Stimulated activated CD8-positive, alpha-beta memory T cell treated with anti-CD3 and anti-CD28 coated beads, Interleukin-2, amount 100 ng/mL, for 1 hour (primary cell): ENCODE measurements at regions not wholly inside any gene's neighbourhood (a gene's known extent, or its start where the extent isn't known, plus 50 kb on each side); places are given as distances from the start of the nearest gene placed in this dataset.
"Not testable (repeated sequence)": the region's sequence is repeated elsewhere in the genome, so short reads cannot be mapped to it uniquely, and the experiment has no call there.

Experiments
- DNase-seq, 2 donors: peaks; one replicate each; pipeline ENCODE4 v3.0.0-alpha.2; 2020; ENCODE audit warnings: low read depth in 2 of 2

DNA sequence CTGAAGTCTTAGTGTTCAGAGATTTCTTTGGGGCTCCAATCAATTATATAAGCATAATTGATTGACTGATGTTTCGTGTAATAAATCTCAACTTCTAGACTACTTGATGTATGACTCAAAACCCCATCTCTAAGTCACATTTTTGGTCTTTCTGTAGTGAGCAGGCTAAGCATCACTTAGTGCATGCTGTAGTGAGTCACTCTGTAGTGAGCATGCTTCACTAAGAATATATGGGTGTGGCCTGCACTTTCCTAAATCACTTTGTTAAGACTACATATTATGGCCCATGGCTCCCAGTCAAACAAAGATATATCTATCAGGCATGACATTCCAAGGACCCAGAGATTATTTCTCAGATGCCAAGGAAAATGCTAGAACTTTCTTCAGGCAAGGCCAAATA, 909.4 kb upstream of the LRFN5 start:
- DNase-seq, result no peak

DNA sequence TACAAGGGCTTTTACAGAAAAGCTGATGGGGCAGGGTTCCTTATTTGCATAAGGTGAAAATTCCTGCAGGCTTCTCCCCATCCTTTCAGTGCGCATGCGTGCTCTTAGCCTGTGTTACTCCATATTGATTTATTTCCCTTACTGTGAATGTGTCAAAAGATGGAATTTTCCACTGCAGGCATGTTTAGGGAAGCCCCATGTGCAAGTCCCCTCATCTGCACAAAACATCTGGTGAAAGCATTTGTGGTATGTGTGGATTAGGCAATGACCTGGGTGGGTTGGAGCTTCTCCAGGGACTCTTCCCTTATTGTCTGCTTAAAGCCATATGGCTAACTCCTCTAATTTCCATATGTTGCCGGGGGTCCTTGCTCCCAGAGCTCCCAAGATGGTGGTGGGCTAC, 912.7 kb upstream of the LRFN5 start:
- no peak for DNase-seq

DNA sequence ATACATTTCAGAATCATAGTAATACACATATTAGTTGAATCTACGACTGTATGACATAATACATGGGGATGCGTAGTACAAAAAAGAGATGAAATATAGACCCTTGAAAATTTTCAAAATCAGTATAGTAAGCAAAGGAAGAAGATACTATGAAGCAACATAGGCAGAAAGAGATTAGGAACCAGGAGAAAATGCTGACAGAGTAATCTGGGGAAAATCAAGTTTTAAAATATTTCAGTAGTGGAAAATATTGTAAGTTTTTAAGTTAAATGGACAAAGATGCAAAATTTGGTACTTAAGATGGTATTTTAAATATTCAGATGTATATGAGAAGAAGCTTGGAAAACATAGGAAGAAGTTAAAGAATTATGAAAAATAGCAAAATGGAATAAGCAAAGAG, 915.6 kb upstream of the LRFN5 start:
- DNase-seq, result no peak

DNA sequence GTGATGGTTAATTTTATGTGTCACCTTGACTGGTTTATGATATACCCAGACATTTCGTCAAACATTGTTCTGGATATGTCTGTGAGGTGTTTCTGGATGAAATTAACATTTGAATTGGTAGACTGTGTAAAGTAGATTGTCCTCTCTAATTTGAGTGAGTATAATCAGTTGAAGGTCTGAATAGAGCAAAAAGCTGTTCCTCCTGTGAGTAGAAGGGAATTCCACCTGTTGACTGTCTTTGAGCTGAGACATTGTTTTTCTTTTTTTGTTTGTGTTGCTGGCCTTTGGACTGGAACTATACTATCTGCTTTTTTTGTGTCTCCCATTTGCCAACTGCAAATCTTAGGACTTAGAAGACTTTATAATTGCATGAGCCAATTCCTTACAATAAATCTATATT, 920.9 kb upstream of the LRFN5 start:
- DNase-seq, result no peak

DNA sequence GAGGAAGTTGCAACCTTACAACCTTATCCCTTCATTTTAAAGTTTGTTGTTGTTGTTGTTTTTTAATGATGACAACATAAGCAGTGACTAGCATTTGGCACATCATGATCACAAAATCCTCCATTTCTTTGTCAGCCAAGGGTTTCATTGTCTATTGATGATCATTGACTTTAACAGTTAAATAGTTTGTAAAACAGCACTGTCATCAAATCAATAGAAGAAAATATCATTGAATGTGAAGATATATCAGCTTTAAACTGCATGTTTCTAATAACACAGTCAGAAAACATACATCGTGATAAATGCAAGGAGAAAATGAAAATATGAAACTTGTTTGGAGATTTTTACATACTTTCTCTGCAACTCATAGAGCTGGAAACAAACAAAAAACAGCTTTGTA, 922.3 kb upstream of the LRFN5 start:
- DNase-seq, result no peak

DNA sequence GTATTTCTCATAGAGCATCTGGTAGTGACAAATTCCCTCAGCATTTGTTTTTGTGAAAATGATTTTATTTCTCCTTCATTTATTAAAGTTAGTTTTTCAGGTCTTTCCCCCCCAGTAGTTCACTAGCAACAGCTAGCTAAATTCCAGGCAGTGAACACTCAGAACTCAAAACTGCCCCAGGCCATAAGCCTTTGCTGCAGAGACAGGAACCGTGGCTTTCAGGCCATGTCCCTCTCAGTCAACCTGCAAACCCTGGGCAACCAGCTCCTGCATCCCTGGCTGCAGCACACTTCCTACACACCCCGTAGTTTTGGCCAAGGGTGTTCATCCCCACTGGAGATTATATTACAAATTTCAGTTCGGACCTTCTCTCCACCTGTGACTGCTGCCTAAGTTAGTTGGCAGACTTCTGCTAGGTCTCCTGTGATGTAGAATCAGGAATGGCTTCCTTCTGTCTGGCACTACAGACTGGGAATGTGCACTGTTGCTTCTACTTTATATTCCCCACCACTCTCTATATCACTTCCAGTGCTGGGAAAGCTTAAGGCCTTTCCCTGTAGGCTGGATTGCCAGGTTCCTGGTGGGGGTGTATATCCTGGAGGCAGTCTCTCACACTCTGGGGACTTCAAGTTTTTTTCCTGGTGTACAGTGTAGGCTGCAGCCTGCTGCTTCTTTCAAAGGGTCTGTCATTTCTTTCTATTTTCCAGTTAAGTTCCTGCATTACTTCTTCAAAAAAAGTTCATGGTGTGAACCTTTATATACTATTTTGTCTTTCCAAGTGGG, 924.4 kb upstream of the LRFN5 start:
- DNase-seq, result no peak

DNA sequence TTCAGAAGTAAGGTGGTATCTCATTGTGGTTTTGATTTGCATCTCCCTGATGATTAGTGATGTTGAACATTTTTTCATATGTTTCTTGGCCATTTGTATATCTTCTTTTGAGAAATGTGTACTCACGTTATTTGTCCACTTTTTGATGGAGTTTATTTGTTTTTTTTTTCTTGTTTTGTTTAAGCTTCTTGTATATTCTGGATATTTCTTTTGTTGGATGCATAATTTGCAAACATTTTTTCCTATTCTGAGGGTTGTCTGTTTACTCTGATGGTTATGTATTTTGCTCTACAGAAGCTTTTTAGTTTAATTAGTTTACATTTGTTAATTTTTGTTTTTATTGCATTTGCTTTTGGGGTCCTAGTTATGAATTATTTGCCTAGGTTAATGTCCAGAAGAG, 927.4 kb upstream of the LRFN5 start:
- no peak for DNase-seq

DNA sequence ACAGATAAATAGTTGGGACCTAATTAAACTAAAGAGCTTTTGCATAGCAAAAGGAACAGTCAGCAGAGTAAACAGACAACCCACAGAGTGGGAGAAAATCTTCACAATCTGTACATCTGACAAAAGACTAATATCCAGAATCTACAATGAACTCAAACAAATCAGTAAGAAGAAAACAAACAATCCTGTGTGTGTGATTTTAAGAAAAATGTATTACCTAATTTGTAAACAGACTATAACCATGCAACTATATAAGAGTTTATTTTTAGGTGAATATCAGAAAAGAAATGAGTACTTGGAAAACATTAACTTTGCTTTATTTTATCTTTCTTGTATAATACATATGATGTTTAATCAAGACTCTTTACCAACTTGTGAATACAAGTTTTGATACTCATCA, 929.5 kb upstream of the LRFN5 start:
- not testable (repeated sequence) for DNase-seq

DNA sequence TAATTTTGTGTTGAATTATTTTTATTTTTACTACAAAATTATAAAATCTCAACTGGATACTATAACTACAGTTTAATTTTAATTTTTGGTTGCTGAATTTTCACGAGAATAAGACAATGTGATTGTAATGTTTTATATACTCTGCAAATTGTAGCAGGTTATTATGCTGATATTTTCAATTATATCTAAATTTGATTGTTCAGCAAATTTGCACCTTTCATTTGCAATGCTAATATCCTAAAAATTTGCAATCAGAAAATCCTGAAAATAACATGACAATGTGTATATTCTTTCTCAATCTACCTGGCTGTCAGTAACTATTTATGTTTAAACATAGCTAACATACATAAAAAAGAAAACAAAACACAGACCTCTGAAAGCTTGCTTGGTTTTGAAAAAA, 932.2 kb upstream of the LRFN5 start:
- no peak for DNase-seq

DNA sequence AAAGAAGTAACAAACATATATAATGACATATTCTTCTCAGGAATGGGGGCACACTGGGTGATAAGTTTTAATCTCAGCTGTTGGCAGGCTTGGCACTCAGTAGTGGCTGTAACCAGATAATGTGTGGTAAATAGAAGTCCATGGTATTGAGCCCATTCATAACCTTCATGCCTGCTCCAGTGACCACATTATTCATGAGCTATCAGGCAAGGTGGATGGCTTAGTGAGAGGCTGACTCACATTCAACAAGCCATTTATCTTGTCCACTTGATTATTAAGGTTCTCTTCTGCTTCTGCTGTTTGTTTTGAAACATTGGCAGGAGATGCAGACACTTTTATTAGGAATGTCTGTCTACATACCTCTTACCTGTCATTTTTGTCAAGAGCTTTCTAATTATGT, 950.4 kb upstream of the LRFN5 start:
- DNase-seq, result no peak

DNA sequence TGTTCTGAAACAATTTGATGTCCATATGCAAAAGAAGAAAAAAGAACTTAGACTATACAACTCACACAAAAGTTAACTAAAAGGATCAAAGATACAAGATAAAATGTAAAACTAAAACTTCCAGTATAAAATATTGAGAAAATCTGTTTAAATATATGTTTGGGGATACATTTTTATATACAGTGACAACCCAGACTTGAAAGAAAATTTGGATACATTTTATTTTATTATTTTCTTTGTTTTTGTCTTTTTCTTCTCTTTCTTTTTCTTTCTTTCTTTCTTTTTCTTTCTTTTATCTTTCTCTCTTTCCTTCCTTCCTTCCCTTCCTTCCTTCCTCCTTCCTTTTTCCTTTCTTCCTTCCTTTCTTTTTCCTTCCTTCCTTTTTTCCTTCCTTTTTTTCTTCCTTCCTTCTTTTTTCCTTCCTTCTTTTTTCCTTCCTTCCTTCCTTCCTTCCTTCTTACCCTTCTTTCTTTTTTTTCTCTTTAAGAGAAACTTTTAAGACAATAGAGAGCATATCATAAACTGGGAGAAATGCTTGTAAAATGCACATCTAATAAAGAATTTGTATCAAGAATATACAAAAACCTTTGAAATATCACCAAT, 954.5 kb upstream of the LRFN5 start:
- no peak for DNase-seq

DNA sequence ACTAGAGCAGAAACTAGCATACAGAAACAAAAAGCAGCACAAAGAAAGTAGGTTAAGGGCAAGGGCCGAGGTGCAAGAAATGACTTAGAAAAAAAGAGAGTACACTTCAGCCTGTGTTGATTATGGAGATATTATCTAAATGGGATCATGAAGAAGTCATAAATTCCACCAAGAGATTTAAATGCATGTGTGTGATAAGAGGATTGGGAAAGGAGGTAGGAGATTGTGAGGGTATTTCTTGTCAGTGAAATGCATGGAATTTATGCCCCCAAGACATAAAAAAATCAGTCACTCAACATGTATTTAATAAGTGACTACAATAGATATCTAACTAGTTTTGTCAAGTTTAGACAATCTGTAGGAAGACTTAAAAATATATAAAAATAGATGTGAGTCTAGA, 976.2 kb upstream of the LRFN5 start:
- no peak for DNase-seq

DNA sequence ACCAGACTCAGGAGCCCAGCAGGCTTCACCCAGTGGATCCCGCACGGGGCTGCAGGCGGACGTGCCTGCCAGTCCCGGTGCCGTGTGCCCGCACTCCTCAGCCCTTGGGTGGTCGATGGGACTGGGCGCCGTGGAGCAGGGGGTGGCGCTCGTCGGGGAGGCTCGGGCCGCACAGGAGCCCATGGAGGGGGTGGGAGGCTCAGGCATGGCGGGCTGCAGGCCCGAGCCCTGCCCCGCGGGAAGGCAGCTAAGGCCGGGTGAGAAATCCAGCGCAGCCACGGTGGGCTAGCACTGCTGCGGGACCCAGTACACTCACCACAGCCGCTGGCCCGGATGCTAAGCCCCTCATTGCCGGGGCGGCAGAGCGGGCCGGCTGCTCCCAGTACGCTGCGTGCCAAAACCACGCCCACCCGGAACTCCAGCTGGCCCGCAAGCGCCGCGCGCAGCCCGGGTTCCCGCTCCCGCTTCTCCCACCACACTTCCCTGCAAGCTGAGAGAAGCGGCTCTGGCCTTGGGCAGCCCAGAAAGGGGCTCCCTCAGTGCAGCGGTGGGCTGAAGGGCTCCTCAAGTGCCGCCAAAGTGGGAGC, 977.0 kb upstream of the LRFN5 start:
- DNase-seq, result not testable (repeated sequence)

DNA sequence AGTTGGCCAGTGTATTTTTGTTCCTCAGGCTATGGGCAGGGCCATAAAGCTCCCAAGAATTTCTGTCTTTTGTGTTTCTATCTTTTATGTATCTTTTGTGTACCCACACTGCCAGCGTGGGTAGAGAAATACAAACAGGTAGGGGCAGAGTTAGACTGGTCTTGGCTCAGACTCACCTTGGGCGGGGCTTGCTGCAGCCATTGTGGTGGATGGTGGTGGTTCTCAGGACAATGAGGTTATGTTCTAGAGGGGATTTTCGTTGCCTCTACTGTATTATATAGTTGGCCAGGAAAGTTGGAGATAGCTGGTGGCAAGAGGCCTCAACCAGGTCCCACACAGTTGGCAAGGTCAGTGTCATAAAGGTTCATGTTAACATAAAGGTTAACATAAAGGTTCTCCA, 977.5 kb upstream of the LRFN5 start:
- DNase-seq, result no peak

DNA sequence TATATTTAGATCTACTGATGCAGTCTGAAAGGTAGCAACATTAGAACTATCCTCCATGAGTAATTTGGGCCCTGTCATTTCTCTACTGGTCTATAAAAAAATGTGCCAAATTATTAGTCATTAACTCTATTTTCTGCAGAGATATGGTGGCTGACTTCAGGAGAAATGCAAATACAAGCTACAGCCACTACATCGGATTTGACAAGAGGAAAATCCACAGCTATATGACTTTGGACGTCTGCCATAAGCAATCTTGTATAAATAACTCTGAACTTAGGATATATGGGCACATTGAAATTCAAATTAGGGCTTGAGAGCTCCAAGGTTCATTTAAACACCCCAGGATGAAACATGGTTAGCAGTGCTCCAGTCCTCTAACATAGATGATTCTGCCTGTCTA, 983.0 kb upstream of the LRFN5 start:
- no peak for DNase-seq

DNA sequence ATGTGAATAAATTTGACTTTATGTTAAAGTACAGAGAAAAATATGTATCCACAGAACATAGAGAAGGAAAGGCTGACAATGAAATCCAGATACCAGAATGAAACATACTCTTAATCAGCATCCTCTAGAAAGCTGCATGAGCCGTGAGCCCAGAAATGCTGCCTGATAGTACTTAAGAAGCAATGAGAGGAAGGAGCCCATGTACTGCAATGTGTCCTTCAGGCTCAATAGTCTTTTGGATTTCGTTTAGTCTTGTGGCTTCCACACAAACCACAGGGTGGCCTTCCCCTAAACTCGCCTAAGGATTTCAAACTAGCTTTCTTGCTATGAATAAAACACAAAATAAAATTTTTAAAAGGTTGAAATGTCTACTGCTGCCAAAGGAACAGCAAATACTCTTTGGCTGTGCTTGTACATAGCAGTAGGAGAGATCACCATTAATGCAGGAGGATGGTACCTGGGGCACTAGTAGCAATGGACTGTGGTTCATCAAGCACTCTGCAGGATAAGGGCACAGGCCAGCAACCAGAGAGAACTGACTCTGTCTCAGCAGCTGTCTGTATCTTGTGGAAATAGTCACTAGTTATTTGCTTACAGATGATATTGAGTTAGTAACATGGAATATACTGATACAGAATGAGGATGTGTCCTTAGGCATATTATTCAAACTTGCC, 988.3 kb upstream of the LRFN5 start:
- no peak for DNase-seq

DNA sequence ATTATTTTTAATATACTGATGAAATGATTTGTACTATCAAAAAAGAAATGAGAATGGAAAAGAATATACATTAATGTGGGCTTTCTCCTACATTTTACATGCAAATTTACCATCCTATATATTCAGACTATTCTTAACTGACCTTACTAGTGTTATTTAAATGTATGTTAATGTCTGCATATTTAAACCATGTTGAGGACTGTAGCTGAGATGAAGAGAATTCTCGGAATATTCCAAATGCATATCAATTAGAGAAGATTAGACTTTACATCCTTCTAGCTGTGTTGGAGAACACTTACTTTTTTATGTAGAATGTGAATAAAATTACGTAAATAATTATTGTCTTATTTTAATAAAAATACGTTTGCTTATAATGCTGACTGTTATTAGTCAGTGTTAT, 990.1 kb upstream of the LRFN5 start:
- DNase-seq, result no peak

DNA sequence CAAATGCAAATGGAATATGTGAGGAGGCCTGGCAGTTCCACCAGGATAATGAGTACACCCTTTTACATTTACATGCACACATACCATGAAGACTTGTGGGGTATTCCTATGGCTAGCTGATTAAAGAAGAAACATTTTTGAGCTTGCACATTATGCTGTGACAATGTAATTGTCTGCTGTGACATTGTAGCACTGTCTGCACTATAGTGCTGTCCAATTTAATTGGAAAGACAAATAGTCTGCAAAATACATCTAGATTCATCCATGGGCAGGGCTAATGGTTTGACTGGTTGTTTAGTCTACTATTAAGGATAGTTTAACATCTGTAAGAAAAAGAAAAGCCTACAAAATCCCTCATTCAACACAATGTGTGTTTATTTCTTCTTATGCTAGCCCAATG, 1005.6 kb upstream of the LRFN5 start:
- no peak for DNase-seq

DNA sequence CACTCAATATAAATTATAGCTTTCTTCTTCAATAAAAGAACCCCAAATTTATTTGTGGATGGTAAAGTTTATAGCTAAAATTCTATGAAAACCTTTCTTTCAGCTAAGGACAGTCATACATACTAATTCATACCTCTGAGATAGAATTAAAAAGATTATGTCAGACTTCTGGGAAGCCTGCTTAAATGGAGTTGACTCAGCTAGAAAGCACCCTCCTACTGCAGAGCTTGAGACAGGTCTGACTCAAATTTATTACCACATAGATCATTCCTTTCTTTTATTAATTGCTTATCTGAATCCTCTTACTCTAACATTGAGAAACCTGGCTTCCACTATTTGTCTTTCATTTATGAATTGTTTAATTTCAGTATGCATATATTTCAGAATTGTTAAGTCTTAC, 1007.0 kb upstream of the LRFN5 start:
- no peak for DNase-seq

DNA sequence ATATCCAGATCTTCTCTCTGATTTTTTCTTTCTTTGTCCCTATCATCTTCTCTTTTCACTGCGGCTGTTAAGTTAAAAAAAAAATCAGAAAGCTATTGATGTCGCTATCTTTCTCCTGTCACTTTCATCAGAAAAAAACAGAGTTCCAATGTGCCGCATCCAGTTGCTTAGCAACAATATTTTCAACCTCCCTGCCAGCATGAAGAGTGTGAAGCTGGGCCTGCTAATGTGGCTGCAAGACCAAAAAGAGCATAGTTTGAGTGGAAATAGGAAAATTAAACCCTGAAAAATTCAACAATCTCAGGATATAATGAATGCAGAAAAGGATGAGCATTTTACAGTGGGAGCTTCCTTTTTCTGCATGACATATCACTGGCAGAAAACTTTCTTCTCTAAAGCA, 1025.4 kb upstream of the LRFN5 start:
- DNase-seq, result no peak

DNA sequence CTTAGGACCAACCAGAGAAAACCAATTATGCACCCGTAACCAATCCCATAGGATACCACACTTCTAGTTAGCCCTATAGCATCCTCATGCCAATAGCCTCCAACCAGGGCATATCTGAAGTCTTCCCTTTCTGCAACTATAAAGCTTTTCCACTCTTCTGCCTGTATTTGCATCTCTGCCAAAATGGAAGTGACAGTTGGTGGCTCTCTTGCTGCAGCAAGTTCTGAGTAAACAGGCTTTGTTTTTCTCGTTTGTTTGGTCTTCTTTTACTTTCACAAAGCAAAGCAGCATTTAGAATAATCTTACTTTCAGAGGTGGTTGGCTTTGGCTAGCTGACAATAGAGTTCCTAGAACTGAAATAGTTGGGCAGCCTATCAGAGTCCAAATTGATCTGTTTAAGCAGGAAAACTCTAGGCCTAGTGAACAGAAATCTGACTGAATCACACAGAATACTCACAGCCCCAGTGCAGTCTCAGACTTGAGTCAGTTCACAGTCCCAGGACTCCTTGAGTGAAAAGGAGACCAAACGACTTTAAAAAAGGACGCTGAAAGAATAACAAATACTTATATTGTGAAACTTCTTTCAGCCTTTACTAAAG, 1029.7 kb upstream of the LRFN5 start:
- no peak for DNase-seq

DNA sequence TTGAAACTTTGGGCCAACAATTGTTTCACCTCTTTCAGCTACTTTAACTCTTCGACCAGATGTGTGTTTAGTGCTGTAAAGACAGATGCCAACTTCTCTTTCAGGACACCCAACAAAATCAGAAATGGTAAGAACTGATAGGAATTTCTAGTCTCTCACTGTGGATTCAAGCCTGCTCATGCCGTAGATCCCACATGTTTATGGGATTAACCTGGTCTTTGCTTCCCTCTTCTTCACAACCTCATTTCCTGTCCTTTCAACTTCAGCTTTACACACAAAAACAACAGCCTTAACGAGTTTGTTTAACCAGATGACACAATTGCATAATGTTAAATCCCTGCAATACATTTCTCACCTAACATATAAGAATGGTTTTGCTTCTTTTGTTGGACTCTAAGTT, 1031.9 kb upstream of the LRFN5 start:
- DNase-seq, result no peak

DNA sequence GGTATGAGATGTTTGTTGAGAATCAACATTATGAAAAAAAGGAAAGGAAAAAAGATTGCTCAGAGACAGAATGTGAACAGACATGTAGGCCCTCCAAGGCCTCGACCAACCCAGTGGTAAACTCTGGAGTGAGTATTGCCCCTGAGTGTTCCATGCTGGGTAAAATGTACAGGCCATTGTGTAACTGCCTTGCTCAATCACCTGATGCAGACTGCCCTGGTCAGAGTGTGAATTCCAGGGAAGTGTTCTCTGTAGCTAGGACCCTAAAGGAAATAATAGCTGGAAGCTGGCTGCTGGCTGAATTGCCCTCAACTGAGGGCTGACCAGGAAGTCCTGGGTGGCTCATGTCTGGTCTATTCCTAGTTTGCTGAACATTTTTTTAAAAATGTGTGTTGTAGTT, 1081.4 kb upstream of the LRFN5 start:
- no peak for DNase-seq
